HCT116 (cell line): ENCODE measurements at regions not wholly inside any gene's neighbourhood (a gene's known extent, or its start where the extent isn't known, plus 50 kb on each side); places are given as distances from the start of the nearest gene placed in this dataset. TPM values are rescaled to one million over a fixed set of nuclear protein-coding genes. Genes with fewer than 3 reads are reported as not detected.

Experiments used
- microRNA-seq: library from miRNA; unstranded; fragments of <30 nt; microRNA quantifications from one replicate; pipeline ENCODE4, GENCODE V29; 2016; ENCODE audit warnings: borderline number of aligned reads

Small RNAs in the stretch of these regions (microRNA-seq; reads per million reads assigned to microRNA genes)
- gene MIR320D2, result not detected
